ENCODE measurements at regions not wholly inside any gene's neighbourhood (a gene's known extent, or its start where the extent isn't known, plus 50 kb on each side); places are given as distances from the start of the nearest gene placed in this dataset.

- no peak for DNase-seq (ENCODE audit: extremely low read depth in 1 of 2, low read depth in 1 of 2)
Observed at GRCh38 chr4:153997516-153997915, 208.6 kb upstream of the SFRP2 start.

DNA sequence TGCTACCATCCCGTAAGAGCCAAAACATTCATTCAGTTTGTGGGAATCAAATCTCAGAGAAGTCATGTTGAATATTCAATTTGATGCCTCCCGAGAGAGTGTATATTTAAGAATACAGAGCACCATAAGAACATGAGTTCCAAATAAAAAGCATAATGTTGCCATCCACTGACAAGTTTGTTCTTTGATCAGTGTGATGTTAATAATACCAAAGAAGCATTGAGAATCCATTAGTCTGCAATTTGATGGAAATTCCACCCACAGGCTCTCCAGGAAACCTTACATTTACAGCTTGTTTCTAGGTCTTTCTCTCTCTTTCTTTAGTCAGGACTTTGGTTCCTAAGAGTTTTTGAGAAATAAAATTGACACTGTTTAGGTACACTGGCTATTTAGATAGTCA, 200.6 kb upstream of the SFRP2 start:
- DNase-seq (ENCODE audit: extremely low read depth in 1 of 2, low read depth in 1 of 2): no peak

GRCh38 chr4:153988492-153989363, 199.8 kb upstream of the SFRP2 start:
- no peak for DNase-seq (ENCODE audit: extremely low read depth in 1 of 2, low read depth in 1 of 2)

DNA sequence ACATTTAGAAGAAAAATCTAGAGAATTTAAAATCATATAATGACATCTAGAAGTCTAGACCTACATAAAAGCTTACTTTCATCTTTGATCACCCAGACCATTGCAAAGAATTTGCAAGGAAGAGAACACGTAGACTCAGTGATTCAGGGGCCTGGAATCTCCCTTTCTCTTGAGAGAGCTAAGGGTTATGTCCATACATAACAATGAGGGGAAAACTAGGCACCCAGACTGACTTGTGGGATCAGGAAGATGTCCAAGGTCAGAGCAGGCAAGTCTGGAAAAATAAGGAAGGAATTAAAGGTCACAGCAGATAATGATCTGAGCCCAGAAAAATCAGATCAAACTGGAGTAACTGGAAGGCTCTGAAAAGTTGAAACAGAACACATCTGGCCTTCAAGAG, 198.4 kb upstream of the SFRP2 start:
- no peak for DNase-seq (ENCODE audit: extremely low read depth in 1 of 2, low read depth in 1 of 2)

- no peak for DNase-seq (ENCODE audit: extremely low read depth in 1 of 2, low read depth in 1 of 2)
Observed at GRCh38 chr4:153976954-153977353, 188.1 kb upstream of the SFRP2 start.

GRCh38 chr4:153974452-153974851, 185.6 kb upstream of the SFRP2 start:
- DNase-seq (ENCODE audit: extremely low read depth in 1 of 2, low read depth in 1 of 2): no peak

- no peak for DNase-seq (ENCODE audit: extremely low read depth in 1 of 2, low read depth in 1 of 2)
Observed at GRCh38 chr4:153973942-153974341, 185.1 kb upstream of the SFRP2 start.

DNA sequence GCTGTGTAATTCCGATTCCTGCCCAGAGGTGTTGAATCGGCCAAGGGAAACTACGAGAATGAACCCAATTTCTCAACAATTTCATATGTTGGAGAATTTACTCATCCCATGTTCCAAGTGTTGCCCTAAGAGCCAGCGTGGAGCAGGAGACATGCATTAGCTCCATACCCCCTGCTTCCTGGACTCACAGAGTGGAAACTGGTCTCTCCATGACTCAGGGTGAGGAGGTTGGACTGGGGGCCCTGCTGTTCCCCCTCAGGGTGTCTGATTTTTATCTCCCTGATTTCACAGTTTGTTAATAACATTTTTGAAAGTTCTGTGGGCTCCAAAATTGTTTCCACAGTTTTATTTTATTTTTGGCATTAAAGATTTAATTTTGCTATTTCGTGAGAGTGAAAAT, 183.0 kb upstream of the SFRP2 start:
- DNase-seq (ENCODE audit: extremely low read depth in 1 of 2, low read depth in 1 of 2): no peak

DNA sequence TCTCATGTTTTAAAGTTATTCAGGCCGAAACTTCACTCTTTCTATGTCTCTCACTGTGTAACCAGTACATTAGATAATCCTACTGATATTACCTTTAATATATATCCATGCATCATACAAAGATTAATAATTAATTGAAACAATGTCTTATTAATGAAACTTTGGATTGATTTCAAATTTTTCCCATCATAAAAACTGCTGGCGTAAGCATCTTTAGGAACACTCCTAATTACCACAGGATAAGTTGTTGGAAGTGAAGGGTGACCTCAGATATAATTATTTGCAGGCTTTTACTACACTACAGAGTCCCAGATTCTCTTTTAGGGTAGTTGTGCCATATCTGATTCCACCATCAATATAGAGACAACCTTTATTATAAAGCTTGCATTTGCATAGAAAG, 181.3 kb upstream of the SFRP2 start:
- DNase-seq (ENCODE audit: extremely low read depth in 1 of 2, low read depth in 1 of 2): no peak

DNA sequence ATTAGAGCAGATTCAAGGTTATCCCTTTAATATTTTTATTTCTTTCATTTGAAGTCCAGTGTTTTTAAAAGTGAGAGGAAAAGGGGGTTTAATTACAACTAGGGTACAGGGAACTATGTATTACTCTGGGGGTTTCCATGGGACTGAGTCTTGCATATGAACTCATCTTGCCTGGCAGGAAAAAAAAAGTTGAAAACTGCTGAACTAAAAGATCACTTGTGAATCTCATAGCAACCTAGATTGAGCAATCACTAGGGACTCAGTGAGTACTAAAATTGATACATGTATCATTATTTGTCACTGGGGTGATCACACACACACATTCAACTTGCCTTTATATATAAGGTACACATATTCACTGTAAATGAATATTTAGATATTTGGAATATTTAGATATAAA, 180.7 kb upstream of the SFRP2 start:
- no peak for DNase-seq (ENCODE audit: extremely low read depth in 1 of 2, low read depth in 1 of 2)

GRCh38 chr4:153966641-153967040, 177.8 kb upstream of the SFRP2 start:
- no peak for DNase-seq (ENCODE audit: extremely low read depth in 1 of 2, low read depth in 1 of 2)

- DNase-seq (ENCODE audit: extremely low read depth in 1 of 2, low read depth in 1 of 2): no peak
Observed at GRCh38 chr4:153963216-153963615, 174.3 kb upstream of the SFRP2 start.

DNA sequence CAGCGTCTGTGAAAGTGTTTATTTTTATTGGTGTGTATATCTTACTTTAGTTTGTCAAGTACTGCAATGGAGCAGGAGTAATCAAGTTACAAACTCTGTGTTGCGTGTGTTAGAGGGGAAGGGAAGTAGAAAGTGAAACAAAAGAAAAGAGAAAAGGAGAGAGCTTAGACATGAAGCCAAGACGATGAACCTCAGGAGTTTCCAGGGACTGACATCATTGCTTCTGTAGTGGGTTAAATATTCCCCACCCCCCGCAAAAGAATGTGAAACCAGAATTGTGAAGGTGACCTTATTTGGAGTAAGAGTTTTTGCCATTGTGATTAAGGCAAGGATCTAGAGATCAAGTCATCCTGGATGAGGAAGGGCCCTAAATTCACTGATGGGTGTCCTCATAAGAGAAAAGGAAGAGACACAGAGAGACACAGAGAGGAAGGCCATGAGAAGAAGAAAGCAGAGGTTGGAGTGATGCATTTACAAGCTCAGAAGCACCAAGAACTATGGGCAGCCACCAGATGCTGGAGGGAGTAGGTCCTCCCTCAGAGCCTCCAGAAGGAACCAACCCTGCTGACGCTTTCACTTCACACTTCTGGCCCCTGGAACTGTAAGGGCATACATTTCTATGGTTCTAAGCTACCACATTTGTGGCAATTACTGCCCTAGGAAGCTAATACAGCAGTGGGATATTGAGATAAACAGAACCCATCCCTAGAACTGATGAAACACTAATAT, 173.6 kb upstream of the SFRP2 start:
- no peak for DNase-seq (ENCODE audit: extremely low read depth in 1 of 2, low read depth in 1 of 2)

- no peak for DNase-seq (ENCODE audit: extremely low read depth in 1 of 2, low read depth in 1 of 2)
Observed at GRCh38 chr4:153955327-153955726, 166.4 kb upstream of the SFRP2 start.

DNA sequence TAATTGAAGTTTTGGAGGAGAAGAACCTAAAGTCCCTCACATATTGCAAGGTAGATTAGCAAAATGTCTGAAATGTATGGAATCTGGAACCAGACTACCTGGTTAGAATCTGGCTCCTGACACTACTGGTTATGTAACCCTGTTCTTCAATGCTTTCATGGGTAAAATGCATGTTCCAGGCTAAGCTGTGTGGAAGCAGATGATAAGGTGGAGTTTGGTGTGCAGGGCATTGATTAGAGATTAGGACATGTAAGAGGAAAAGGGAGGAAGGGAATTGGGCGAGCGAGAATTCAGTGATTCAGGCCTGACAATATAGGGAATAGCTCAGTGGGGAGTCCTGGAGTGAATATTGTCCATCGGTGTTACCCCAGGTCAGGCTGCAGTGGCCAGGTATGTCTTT, 165.8 kb upstream of the SFRP2 start:
- DNase-seq (ENCODE audit: extremely low read depth in 1 of 2, low read depth in 1 of 2): no peak

GRCh38 chr4:153950100-153950979, 161.5 kb upstream of the SFRP2 start:
- DNase-seq (ENCODE audit: extremely low read depth in 1 of 2, low read depth in 1 of 2): no peak

DNA sequence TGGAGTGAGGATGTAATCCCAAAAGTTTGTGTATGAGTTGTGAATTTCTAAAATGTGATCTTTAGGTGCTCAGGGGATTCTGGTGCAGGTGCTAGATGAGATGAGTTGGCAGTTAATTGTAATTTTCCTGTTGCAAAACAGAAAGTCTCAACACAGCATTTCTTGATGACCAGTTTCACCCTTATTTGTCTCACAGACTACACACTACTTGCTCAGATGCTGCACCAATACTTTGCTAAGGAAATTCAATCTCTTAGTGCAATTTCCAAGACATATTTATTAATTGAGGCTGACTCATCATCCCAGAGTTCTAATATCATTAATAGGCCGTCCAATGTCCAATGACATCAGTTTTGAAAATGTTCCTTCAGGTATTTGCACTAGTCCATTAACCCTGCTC, 159.2 kb upstream of the SFRP2 start:
- DNase-seq (ENCODE audit: extremely low read depth in 1 of 2, low read depth in 1 of 2): no peak

GRCh38 chr4:153947124-153947523, 158.2 kb upstream of the SFRP2 start:
- no peak for DNase-seq (ENCODE audit: extremely low read depth in 1 of 2, low read depth in 1 of 2)

DNA sequence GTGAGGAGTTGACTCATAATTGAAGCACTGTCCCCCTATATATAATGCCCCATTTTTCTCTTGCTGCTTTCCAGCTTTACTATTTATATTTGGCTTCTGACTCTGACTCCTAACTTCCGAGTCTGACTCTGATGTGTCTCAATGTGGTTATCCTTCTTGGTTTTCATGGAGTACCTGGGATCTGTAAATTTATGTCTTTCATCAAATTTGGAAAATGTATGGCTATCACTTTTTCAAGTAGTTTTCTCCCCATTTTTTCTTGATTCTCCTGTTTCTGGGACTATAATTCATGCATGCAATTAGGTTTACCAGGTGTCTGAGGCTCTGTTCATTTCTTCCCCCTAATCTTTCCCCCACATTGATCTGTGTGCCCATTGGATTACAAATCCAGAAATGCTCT, 156.8 kb upstream of the SFRP2 start:
- no peak for DNase-seq (ENCODE audit: extremely low read depth in 1 of 2, low read depth in 1 of 2)

- DNase-seq (ENCODE audit: extremely low read depth in 1 of 2, low read depth in 1 of 2): no peak
Observed at GRCh38 chr4:153943738-153944415, 155.0 kb upstream of the SFRP2 start.

- no peak for DNase-seq (ENCODE audit: extremely low read depth in 1 of 2, low read depth in 1 of 2)
Observed at GRCh38 chr4:153940916-153941315, 152.0 kb upstream of the SFRP2 start.

All from stimulated activated CD8-positive, alpha-beta memory T cell treated with anti-CD3 and anti-CD28 coated beads, Interleukin-7, amount 100 ng/mL, for 48 hours (primary cell).